ENCODE measurements at regions not wholly inside any gene's neighbourhood (a gene's known extent, or its start where the extent isn't known, plus 50 kb on each side); places are given as distances from the start of the nearest gene placed in this dataset.

- no peak for DNase-seq
These were observed 234.9 kb upstream of the STARD13 start for GRCh38 chr13:33520468-33520839.

GRCh38 chr13:33524086-33524485 is 238.5 kb upstream of the STARD13 start:
- DNase-seq: no peak

- DNase-seq: no peak
These were observed 240.2 kb upstream of the STARD13 start for GRCh38 chr13:33525763-33526162.

- no peak for DNase-seq
These were observed 241.2 kb upstream of the STARD13 start for GRCh38 chr13:33526718-33527117.

GRCh38 chr13:33528896-33529295 is 243.3 kb upstream of the STARD13 start:
- DNase-seq: no peak

GRCh38 chr13:33531484-33531883 is 245.9 kb upstream of the STARD13 start:
- DNase-seq: no peak

- DNase-seq: no peak
These were observed 249.5 kb upstream of the STARD13 start for GRCh38 chr13:33535061-33535460.

GRCh38 chr13:33536601-33537000 is 251.0 kb upstream of the STARD13 start:
- no peak for DNase-seq

GRCh38 chr13:33537026-33537425 is 251.5 kb upstream of the STARD13 start:
- DNase-seq: no peak

GRCh38 chr13:33537676-33538075 is 252.1 kb upstream of the STARD13 start:
- no peak for DNase-seq

- no peak for DNase-seq
These were observed 255.9 kb upstream of the STARD13 start for GRCh38 chr13:33541456-33541855.

GRCh38 chr13:33541962-33542308 is 256.4 kb upstream of the STARD13 start:
- no peak for DNase-seq

- peak; percentile 97 to 98 for DNase-seq
These were observed 256.9 kb upstream of the STARD13 start for GRCh38 chr13:33542309-33543088.

- no peak for DNase-seq
These were observed 257.5 kb upstream of the STARD13 start for GRCh38 chr13:33543089-33543459.

GRCh38 chr13:33543631-33544265 is 258.2 kb upstream of the STARD13 start:
- no peak for DNase-seq

GRCh38 chr13:33544308-33544707 is 258.8 kb upstream of the STARD13 start:
- no peak for DNase-seq

GRCh38 chr13:33545492-33545891 is 259.9 kb upstream of the STARD13 start:
- no peak for DNase-seq

- no peak for DNase-seq
These were observed 261.5 kb upstream of the STARD13 start for GRCh38 chr13:33547035-33547434.

- no peak for DNase-seq
These were observed 262.5 kb upstream of the STARD13 start for GRCh38 chr13:33548069-33548468.

- no peak for DNase-seq
These were observed 264.7 kb upstream of the STARD13 start for GRCh38 chr13:33550276-33550675.

- DNase-seq: no peak
These were observed 265.3 kb upstream of the STARD13 start for GRCh38 chr13:33550885-33551284.

- no peak for DNase-seq
These were observed 262.8 kb upstream of the RFC3 start for GRCh38 chr13:33554919-33555791.

- DNase-seq: no peak
These were observed 261.1 kb upstream of the RFC3 start for GRCh38 chr13:33556828-33557227.

GRCh38 chr13:33560726-33561125 is 257.2 kb upstream of the RFC3 start:
- no peak for DNase-seq

Measured in activated CD4-positive, alpha-beta T cell treated with anti-CD3 and anti-CD28 coated beads, Interleukin-2, amount 50 U/mL, for 4 hours (primary cell).